SKM-1 (cell line): ENCODE measurements at regions not wholly inside any gene's neighbourhood (a gene's known extent, or its start where the extent isn't known, plus 50 kb on each side); places are given as distances from the start of the nearest gene placed in this dataset.

Experiments used
- DNase-seq: peaks from one replicate; lab custom pipeline; 2025; ENCODE audit not compliant: unreplicated experiment; lab: John Stamatoyannopoulos, UW

- DNase-seq: no peak
Observed at GRCh38 chr15:77769700-77770099, 137.0 kb upstream of the LINGO1 start.

- DNase-seq: no peak
Observed at GRCh38 chr15:77768521-77769078, 135.9 kb upstream of the LINGO1 start.

GRCh38 chr15:77768107-77768506, 135.4 kb upstream of the LINGO1 start:
- no peak for DNase-seq

DNA sequence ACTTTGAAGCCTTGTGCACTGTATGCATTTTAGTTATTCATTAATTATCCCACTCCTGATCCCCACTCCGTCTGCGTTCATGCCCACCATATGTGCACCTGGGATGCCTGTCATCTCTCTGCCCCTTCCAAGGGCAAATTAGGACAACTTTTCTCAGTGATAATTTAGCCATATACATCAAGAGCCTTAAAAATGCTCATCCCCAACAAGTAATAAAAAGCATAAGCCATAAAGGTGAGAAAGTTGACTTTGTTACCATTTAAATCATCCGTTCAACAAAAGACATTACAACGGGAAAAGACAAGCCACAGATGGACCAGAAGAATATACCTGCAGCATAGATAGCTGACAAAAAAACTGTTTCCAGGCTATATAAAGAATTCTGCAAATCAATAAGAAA, 131.4 kb upstream of the LINGO1 start:
- no peak for DNase-seq

DNA sequence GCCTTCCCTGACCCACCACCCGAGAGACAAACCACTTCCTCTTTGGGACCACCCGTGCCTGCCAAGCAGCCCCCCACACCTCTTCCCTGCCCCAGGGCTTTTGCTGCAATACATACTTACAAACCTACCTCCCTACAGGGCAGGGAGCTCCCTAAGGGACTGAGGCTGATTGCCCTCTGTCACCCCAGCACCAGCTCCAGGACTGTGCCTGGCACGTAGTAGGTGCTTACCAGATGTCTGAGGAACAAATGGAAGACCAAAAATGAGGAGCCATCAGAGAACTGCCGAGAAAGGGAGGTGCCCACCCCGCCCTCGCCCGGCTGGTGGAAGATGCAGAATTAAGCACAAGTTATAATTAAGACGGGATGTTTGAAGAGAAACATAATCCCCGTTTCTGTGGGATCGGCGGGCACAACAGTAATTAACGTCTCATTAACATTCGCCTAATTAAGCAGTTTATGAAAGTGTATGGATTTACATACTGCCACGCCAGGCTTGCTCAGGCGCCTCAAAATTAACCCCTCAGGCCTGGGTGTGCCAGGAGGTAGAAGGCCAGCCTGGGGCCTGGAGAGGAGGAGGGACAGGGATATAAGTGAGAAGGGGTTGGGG, 130.1 kb upstream of the LINGO1 start:
- DNase-seq: no peak

- DNase-seq: no peak
Observed at GRCh38 chr15:77759896-77760592, 127.3 kb upstream of the LINGO1 start.

- no peak for DNase-seq
Observed at GRCh38 chr15:77753939-77754338, 121.2 kb upstream of the LINGO1 start.

GRCh38 chr15:77753281-77753873, 120.7 kb upstream of the LINGO1 start:
- DNase-seq: no peak

GRCh38 chr15:77749998-77750540, 117.4 kb upstream of the LINGO1 start:
- no peak for DNase-seq

DNA sequence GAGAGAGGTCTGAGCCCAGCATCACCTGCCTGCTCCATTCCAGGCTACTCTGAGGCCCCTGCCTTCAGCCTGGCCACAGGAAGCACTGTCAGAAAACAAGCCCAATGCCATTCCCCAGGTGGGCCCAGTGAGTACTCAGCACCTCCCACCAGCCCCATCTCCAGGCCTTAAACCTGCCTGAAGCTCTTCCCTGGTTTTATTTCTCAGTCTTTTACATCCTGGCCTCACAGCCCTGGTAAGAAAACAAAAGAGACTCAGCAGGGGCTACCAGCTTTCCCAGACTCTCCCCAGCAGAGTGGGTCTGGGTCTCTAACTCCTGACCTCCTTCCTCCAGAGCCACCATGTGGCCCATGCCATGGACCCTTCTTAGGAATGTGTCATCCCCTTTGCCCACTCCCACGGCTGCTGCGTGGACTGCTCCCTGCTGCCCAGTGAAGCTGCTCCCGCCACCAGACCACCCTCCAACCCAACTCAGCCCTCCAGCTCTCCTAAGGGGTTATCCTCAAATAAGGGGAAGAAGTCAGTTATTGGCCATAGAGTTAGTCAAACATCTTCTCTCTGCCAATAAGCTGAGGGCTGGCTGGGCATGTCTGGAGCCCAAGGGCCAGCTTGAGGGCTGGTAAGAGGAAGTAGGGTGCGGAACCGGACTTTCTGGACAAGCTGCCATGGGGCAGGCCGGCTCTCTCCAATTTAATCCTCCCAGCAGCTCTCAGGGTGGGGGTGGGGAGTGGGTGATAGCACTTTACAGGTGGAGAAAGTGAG, 116.7 kb upstream of the LINGO1 start:
- DNase-seq: no peak

DNA sequence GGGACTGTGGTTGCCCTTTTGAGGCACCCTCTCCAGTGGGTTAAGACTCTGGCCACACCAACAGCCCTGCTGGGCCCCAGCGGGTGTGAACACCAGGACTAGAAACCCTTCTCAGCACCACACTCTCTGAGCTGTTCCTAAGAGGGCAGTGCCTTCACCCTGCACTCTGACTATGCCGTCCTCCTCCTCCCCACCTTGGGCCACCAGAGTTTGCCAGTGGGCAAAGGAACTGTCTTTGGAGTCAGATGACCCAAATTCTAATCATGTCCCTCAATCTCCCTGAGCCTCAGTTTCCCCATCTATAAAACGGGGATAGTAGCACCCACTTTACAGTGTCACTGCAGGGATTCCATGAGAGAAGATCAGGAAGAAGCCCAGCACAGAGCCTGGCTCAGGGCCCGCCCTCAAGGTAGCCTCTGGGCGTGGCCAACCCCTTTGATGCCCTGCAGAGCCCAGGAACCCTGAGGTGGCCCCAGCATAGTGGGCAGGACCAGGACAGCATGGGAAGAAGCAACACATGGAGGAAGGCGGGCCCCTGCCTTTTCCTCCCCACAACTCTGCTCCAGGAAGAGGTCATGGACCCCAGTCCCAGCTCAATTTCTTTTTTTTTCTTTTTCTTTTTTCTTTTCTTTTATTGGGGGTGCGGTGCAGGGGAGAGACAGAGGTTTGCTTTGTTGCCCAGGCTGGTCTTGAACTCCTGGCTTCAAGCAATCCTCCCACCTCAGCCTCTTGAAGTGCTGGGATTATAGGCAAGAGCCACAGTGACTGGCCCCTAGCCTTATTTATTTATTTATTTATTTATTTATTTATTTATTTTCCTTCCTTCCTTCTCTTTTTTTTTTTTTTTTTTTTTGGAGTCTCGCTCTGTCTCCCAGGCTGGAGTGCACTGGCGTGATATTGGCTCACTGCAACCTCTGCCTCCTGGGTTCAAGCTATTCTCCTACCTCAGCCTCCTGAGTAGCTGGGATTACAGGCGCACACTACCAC, 115.7 kb upstream of the LINGO1 start:
- DNase-seq: no peak

DNA sequence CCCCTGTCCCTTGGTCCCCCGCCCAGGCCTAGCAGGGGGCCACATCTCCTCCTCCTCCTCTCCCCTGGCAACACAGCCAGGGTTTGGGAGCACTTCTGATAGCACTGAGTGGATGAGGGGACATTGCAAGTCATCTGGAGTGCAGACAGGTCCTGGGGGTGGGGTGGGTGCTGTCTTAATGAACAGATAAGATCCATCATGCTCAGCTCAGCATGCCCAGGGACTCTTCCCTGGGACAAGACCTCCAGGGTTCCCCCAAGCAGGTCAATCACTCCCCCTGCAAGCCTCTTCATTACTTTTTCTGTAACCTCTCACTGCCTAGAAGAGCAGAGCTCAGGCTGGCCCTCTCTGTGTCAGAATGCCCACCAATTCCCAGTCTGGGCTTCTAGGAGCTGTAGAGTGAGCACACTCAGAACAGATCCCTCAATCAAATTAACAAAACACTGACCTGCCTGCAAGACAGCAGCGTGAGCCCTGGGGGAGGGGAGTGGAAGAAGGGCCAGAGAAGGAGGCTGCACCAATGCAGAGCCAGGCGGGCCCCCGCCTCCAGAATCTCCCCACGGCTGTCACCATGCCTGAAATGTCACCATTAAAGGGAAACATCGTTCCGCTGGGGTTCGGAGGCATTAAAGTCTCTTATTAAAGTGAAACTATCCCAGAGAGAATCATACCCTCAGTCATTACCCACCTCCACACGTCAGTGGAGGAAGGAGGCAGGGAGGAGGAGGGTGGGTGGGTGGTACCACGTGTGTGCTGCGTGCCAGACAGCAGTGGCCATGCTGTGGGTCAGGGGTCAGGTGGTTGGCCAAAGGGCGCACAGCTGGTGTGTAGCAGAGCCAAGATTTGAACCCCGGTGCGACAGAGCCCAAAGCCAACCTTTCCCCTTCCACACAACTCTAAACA, 114.7 kb upstream of the LINGO1 start:
- no peak for DNase-seq

- no peak for DNase-seq
Observed at GRCh38 chr15:77746254-77747174, 113.8 kb upstream of the LINGO1 start.

- DNase-seq: no peak
Observed at GRCh38 chr15:77744398-77744797, 111.7 kb upstream of the LINGO1 start.

DNA sequence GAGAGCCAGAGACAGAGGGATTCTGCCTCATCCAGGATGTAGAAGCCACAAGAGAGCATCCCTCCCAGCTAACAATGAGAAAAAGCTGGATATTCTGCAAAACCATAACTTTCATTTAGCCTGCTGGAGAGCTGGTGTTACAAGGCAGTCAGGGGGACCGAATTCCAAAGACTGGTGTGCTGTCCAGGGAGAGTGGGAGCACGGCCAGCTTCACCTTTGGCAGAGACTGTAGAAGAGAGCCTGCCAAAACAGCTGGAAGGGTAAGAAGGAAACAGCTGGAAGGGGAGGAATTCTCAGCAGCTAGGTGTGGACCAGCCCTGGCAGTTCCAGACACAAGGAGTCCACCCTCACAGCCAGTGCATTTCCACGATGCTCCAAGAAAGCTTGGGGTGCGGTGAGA, 109.9 kb upstream of the LINGO1 start:
- DNase-seq: no peak

- no peak for DNase-seq
Observed at GRCh38 chr15:77742127-77742526, 109.4 kb upstream of the LINGO1 start.

GRCh38 chr15:77741106-77741505, 108.4 kb upstream of the LINGO1 start:
- DNase-seq: no peak
